K562 (cell line): ENCODE measurements at regions not wholly inside any gene's neighbourhood (a gene's known extent, or its start where the extent isn't known, plus 50 kb on each side); places are given as distances from the start of the nearest gene placed in this dataset.

Experiments
- ATAC-seq: fragments of 200-7000 bp; cut with Tn5 transposase; 3 replicates; pipeline ENCODE4 v1.9.1; 2020; ENCODE audit warnings: moderate library complexity
- BruUV-seq: library from RNA; stranded (reverse); fragments of 400-500 nt; replicated peaks from 2 replicates; lab custom pipeline; 2021; lab: Mats Ljungman, UMichigan
- CTCF ChIA-PET: fragments of 300-600 bp; formaldehyde crosslinking; extraction: SDS; loops from one replicate; lab custom pipeline; 2021; ENCODE audit warnings: low intra/inter-chr PET ratio; lab: Yijun Ruan, JAX
- POLR2A ChIA-PET: fragments of 300-600, 350-650 bp; sonication (Branson Sonifier 250); formaldehyde crosslinking; extraction: SDS; loops from one replicate; lab custom pipeline; 2021; ENCODE audit warnings: antibody characterized with exemption, inconsistent platforms; lab: Yijun Ruan, JAX
- DNase-seq, 4 experiments: peaks; one replicate each; pipeline versions ENCODE4 v3.0.0 to v3.0.0-alpha.2; 2011 to 2018; ENCODE audit warnings: low spot score in 3 of 4, mixed read lengths in 3 of 4; ENCODE audit errors: extremely low read depth in 1 of 4
- FAIRE-seq: peaks from 2 replicates; lab custom pipeline; 2011; peaks lifted over from hg19 to GRCh38; lab: Jason Lieb, UNC
- H2AFZ ChIP-seq: 2 replicates; pipeline ENCODE4 v1.6.0; 2011; ENCODE audit warnings: low read depth, low read length, control low read depth, inconsistent platforms
- H3K27ac ChIP-seq: fragments of 200-600 bp; 3 replicates; pipeline ENCODE4 v1.8.0; 2011; ENCODE audit warnings: low read depth, mild to moderate bottlenecking, control low read depth, inconsistent platforms, low read length, moderate library complexity, mixed read lengths; ENCODE audit errors: extremely low read depth
- H3K27me3 ChIP-seq, 2 experiments: fragments of 300-600 bp in 1 of 2; 2 replicates in 1 of 2; 3 replicates in 1 of 2; pipeline versions ENCODE4 v1.6.0 to v1.8.0; 2011; ENCODE audit warnings: inconsistent platforms in 2 of 2, low read length in 2 of 2, mild to moderate bottlenecking in 1 of 2, mixed read lengths in 1 of 2, moderate library complexity in 1 of 2; ENCODE audit not compliant: control insufficient read depth in 2 of 2, insufficient read depth in 2 of 2
- H3K36me3 ChIP-seq: fragments of 300-600 bp; 3 replicates; pipeline ENCODE4 v1.8.0; 2011; ENCODE audit warnings: mild to moderate bottlenecking, low read length, inconsistent platforms; ENCODE audit not compliant: control insufficient read depth, insufficient read depth
- H3K4me1 ChIP-seq, 2 experiments: fragments of 200-600 bp in 1 of 2; replicated peaks in 1 of 2; 2 replicates in 1 of 2; 3 replicates in 1 of 2; pipeline versions ENCODE4 v1.5.1 to v1.8.0; 2011; ENCODE audit warnings: inconsistent platforms in 2 of 2, low read length in 2 of 2, mild to moderate bottlenecking in 1 of 2, mixed read lengths in 1 of 2, moderate library complexity in 1 of 2; ENCODE audit not compliant: control insufficient read depth in 2 of 2, insufficient read depth in 2 of 2
- H3K4me2 ChIP-seq: 2 replicates; pipeline ENCODE4 v1.6.1; 2011; ENCODE audit warnings: low read length, control low read depth, inconsistent platforms, mixed read lengths; ENCODE audit not compliant: insufficient read depth
- H3K4me3 ChIP-seq: fragments of 200-600 bp; sonication (generic), shearing (Covaris generic); 2 replicates; pipeline ENCODE4 v1.5.1; 2016; ENCODE audit warnings: control low read depth, inconsistent platforms
- H3K79me2 ChIP-seq: fragments of 200-600 bp; 3 replicates; pipeline ENCODE4 v1.8.0; 2011; ENCODE audit warnings: low read length, inconsistent platforms; ENCODE audit not compliant: control insufficient read depth, insufficient read depth
- H3K9ac ChIP-seq, 2 experiments: 2 replicates each; pipeline versions ENCODE4 v1.6.0 to v1.6.1; 2011; ENCODE audit warnings: low read depth in 2 of 2, low read length in 2 of 2, control low read depth in 1 of 2, inconsistent platforms in 1 of 2, mild to moderate bottlenecking in 1 of 2, mixed read lengths in 1 of 2; ENCODE audit not compliant: insufficient read depth in 1 of 2
- H3K9me1 ChIP-seq: one replicate; pipeline ENCODE4 v1.6.0; 2011; ENCODE audit warnings: inconsistent platforms, mild to moderate bottlenecking, low read length, moderate library complexity; ENCODE audit not compliant: control insufficient read depth, insufficient read depth
- H3K9me3 ChIP-seq: replicated peaks from 2 replicates; pipeline ENCODE4 v1.5.1; 2011; ENCODE audit warnings: low read depth, low read length, inconsistent platforms; ENCODE audit not compliant: control insufficient read depth, insufficient read depth
- H4K20me1 ChIP-seq: replicated peaks from 2 replicates; pipeline ENCODE4 v1.6.1; 2011; ENCODE audit warnings: low read length, inconsistent platforms, mixed read lengths; ENCODE audit not compliant: control insufficient read depth, insufficient read depth
- BACH1 ChIP-seq: fragments of 200-800 bp; sonication (Bioruptor generic); IDR thresholded peaks from 2 replicates; pipeline ENCODE4 v1.6.1; 2016; ENCODE audit warnings: missing genetic modification characterization, missing compliant biosample characterization
- CEBPG ChIP-seq, 3 experiments: fragments of 200-800 bp in 1 of 3; sonication (Bioruptor generic) in 1 of 3; sonication (generic) in 1 of 3; formaldehyde crosslinking in 1 of 3; IDR thresholded peaks in 2 of 3; conservative IDR thresholded peaks in 1 of 3; 2 replicates each; pipeline versions ENCODE4 v1.6.1 to v1.8.0; 2016 to 2022; ENCODE audit warnings: missing compliant biosample characterization in 2 of 3, missing genetic modification characterization in 2 of 3, mild to moderate bottlenecking in 1 of 3, missing genetic modification reagents in 1 of 3
- ELK3 ChIP-seq: fragments of 450-650 bp; formaldehyde crosslinking; IDR thresholded peaks from 2 replicates; pipeline ENCODE4 v1.4.0; 2020; ENCODE audit warnings: mild to moderate bottlenecking
- ETS2 ChIP-seq: IDR thresholded peaks from 2 replicates; pipeline ENCODE4 v1.6.1; 2016; ENCODE audit warnings: borderline replicate concordance, missing genetic modification characterization, mild to moderate bottlenecking, moderate library complexity, missing compliant biosample characterization; ENCODE audit not compliant: poor library complexity, severe bottlenecking
- ZZZ3 ChIP-seq: fragments of 450-650 bp; IDR thresholded peaks from 2 replicates; pipeline ENCODE4 v1.6.1; 2016; ENCODE audit warnings: antibody characterized with exemption, mild to moderate bottlenecking, moderate library complexity
- WGBS: fragments of 100-300 bp; shearing (Covaris generic); methylation state at CpG from one replicate; pipeline ENCODE4 v1.1.6; 2016; ENCODE audit warnings: low coverage, mixed read lengths; ENCODE audit not compliant: insufficient coverage; ENCODE audit errors: missing lambda C conversion rate; 5-methylcytosine and 5-hydroxymethylcytosine counted together
- in situ Hi-C: fragments of 300-500 bp; cut with MboI; formaldehyde crosslinking; loops from 4 replicates; pipeline ENCODE4 v1.15.0; 2018; ENCODE audit warnings: inconsistent platforms, mixed read lengths
- intact Hi-C: fragments of 100-400 bp; cut with micrococcal nuclease; formaldehyde crosslinking; loops from 2 replicates; pipeline ENCODE4 v1.14.2; 2022

- no peak for ATAC-seq
- no peaks in the 10 kb centered on the region for H3K9me1 ChIP-seq
- no TSS peak for BruUV-seq
- POLR2A ChIA-PET: no interaction called here
- intact Hi-C loops: no loop called here
- CTCF ChIA-PET: no interaction called here
- TF ChIP-seq CEBPG (CRISPR knock-in tag; IDR thresholded peaks at IDR 0.05): no peak
- TF ChIP-seq CEBPG (tag; conservative IDR thresholded peaks at IDR 0.05 in 1 of 2, IDR thresholded peaks at IDR 0.05 in 1 of 2): peak in 1 of 2 experiments; percentile 53; a peak in 2 of 4 replicates
- TF ChIP-seq BACH1: no peak
- TF ChIP-seq ZZZ3: no peak
- TF ChIP-seq ELK3 (CRISPR knock-in tag): no peak
- TF ChIP-seq ETS2 (tag): no peak
- TF ChIP-seq, all 486 proteins: peak for 1
- no peak overlapping the region for H3K4me2 ChIP-seq
- no peaks in the 10 kb centered on the region for H3K36me3 ChIP-seq
- in situ Hi-C loops: no loop called here
- H3K4me1 ChIP-seq: no peaks in the 10 kb centered on the region
- no peak overlapping the region for H2AFZ ChIP-seq
- no peaks in the 10 kb centered on the region for H4K20me1 ChIP-seq
- H3K27ac ChIP-seq: no peak overlapping the region
- H3K9me3 ChIP-seq: no peaks in the 10 kb centered on the region
- DNase-seq: no peak
- no peak for FAIRE-seq
- no peak overlapping the region for H3K9ac ChIP-seq
- H3K79me2 ChIP-seq: no peaks in the 10 kb centered on the region
- 5% methylated on average over 5 of the region's 5 CpGs for WGBS
- H3K27me3 ChIP-seq: peaks cover 0 to 9% of the 10 kb centered on the region in 2 experiments; a peak in 3 of 5 replicates
- no peak overlapping the region for H3K4me3 ChIP-seq
These were observed 97.7 kb upstream of the CDCA7L start for GRCh38 chr7:22043367-22043766.
